ENCODE measurements at regions not wholly inside any gene's neighbourhood (a gene's known extent, or its start where the extent isn't known, plus 50 kb on each side); places are given as distances from the start of the nearest gene placed in this dataset.

DNA sequence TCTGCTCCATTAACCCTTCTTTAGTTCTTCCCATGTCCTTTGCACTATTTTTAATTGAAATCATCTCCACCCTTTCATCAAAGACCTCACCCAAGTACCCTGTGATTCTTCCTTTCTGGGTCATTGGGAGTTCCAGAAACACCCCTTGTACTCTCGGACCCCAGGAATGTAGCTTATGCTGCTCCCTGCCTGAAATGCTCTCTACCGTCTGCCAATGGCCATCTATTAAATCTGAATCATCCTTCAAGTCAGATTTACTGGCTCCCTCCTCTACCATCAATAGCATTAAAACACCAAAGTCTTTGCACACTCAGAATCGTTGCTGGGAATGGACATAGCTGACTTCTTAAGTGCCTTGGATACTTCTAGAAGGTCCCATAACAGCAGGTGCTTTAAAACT is 73.2 kb upstream of the GADD45A start:
- TF ChIP-seq POLR2A (IDR thresholded peaks at IDR 0.05; ENCODE audit: low read depth, low read length) (no peak), POLR2AphosphoS5 (IDR thresholded peaks at IDR 0.05; ENCODE audit: low read depth, low read length) (no peak)

Data from GM12892 (cell line).